ENCODE measurements at regions not wholly inside any gene's neighbourhood (a gene's known extent, or its start where the extent isn't known, plus 50 kb on each side); places are given as distances from the start of the nearest gene placed in this dataset.
A peak's percentile ranks its signal among the peaks of the same experiment; 100 is the strongest.

- no peak overlapping the region for H3K4me3 Mint-ChIP-seq
- no peaks in the 10 kb centered on the region for H3K36me3 Mint-ChIP-seq
- no peak for DNase-seq
- peak overlapping the region; percentile 38 for H3K27ac Mint-ChIP-seq
- peaks cover 0 to 2% of the 10 kb centered on the region in 2 donors for H3K9me3 Mint-ChIP-seq
- ATAC-seq (replicated peaks) = no peak
- peaks cover 12 to 23% of the 10 kb centered on the region in 2 donors for H3K4me1 Mint-ChIP-seq
- no peaks in the 10 kb centered on the region for H3K27me3 Mint-ChIP-seq
Measured at GRCh38 chr20:53878262-53879047, 191.9 kb downstream of the BCAS1 start.

GRCh38 chr20:53876956-53877355, 193.4 kb downstream of the BCAS1 start:
- Mint-ChIP-seq H3K4me3 (no peak overlapping the region), H3K4me1 (peaks cover 26 to 38% of the 10 kb centered on the region in 2 donors), H3K27ac (peak overlapping the region; percentile 45), H3K9me3 (no peaks in the 10 kb centered on the region), H3K36me3 (no peaks in the 10 kb centered on the region), H3K27me3 (no peaks in the 10 kb centered on the region)
- DNase-seq = no peak
- no peak for ATAC-seq (replicated peaks)

GRCh38 chr20:53876470-53876869, 193.9 kb downstream of the BCAS1 start:
- no peak for ATAC-seq (replicated peaks)
- H3K36me3 Mint-ChIP-seq = no peaks in the 10 kb centered on the region
- H3K27me3 Mint-ChIP-seq = no peaks in the 10 kb centered on the region
- no peak for DNase-seq
- H3K4me3 Mint-ChIP-seq = no peak overlapping the region
- H3K9me3 Mint-ChIP-seq = no peaks in the 10 kb centered on the region
- H3K4me1 Mint-ChIP-seq = peaks cover 29 to 43% of the 10 kb centered on the region in 2 donors
- H3K27ac Mint-ChIP-seq = peak overlapping the region; percentile 25

DNA sequence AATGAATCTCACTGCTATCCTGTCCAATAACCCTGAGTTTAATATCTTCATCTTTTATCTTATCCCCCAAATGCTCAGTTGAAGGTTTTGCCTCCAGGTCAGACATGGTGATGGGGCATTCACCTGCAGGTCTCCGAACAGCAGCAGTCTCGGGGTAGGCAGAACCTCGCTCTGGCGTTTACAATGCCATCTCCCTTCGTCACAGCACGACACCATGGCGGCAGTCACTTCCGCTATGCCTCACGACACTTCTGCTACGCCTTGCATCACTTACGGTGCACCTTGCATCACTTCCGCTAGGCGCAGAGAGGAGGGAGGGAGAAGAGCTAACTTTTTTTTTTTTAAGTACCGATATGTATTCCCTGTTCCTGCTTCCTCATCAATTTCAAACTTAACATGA, 194.9 kb downstream of the BCAS1 start:
- DNase-seq (no peak), ATAC-seq (replicated peaks) (no peak)
- no peaks in the 10 kb centered on the region for H3K36me3 Mint-ChIP-seq
- H3K4me3 Mint-ChIP-seq = no peak overlapping the region
- H3K27me3 Mint-ChIP-seq = no peaks in the 10 kb centered on the region
- H3K4me1 Mint-ChIP-seq = peaks cover 30 to 45% of the 10 kb centered on the region in 2 donors
- H3K27ac Mint-ChIP-seq = no peak overlapping the region
- H3K9me3 Mint-ChIP-seq = no peaks in the 10 kb centered on the region

GRCh38 chr20:53874706-53875105, 195.7 kb downstream of the BCAS1 start:
- no peak overlapping the region for H3K27ac Mint-ChIP-seq
- no peaks in the 10 kb centered on the region for H3K36me3 Mint-ChIP-seq
- DNase-seq (no peak), ATAC-seq (replicated peaks) (no peak)
- no peaks in the 10 kb centered on the region for H3K27me3 Mint-ChIP-seq
- H3K4me3 Mint-ChIP-seq = no peak overlapping the region
- H3K9me3 Mint-ChIP-seq = no peaks in the 10 kb centered on the region
- peaks cover 25 to 43% of the 10 kb centered on the region in 2 donors for H3K4me1 Mint-ChIP-seq

DNA sequence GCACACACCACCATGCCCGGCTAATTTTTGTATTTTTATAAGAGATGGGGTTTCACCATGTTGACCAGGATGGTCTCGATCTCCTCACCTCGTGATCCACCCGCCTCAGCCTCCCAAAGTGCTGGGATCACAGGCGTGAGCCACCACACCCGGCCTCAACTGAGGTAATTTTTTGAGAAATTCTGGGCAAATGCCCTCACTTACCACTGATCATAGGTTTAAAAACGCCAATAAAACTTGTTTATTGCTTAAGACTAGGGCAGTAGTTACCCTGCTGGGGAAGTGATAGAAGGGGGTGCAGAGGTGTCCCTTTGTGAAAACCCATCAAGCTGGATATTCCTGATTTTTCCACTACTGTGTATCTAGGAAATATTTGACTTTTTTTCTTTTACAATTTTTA, 196.3 kb downstream of the BCAS1 start:
- no peak overlapping the region for H3K4me3 Mint-ChIP-seq
- DNase-seq = no peak
- H3K9me3 Mint-ChIP-seq = no peaks in the 10 kb centered on the region
- no peak for ATAC-seq (replicated peaks)
- no peaks in the 10 kb centered on the region for H3K27me3 Mint-ChIP-seq
- H3K4me1 Mint-ChIP-seq = peaks cover 28 to 43% of the 10 kb centered on the region in 2 donors
- no peak overlapping the region for H3K27ac Mint-ChIP-seq
- no peaks in the 10 kb centered on the region for H3K36me3 Mint-ChIP-seq

DNA sequence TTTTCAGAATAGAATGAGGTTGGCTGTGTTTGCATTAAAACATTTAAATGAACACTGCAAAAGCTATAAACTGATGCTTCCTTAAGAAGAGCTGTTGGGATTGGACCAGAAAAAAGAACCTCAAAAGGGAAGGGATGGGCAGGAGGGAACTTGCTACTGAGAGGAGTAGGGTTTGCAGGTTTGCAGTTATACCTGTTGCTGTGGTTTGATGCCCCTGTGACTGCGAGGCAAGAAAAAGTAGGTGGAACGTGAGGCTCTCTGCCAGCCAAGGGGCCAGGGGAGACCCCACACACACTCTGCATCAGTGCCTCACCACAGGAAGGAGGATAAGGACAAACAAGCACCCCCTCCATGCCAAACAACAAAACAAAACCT, 197.2 kb downstream of the BCAS1 start:
- Mint-ChIP-seq H3K9me3 (no peaks in the 10 kb centered on the region), H3K27me3 (no peaks in the 10 kb centered on the region), H3K27ac (peak overlapping the region; percentile 92), H3K4me1 (peaks cover 28 to 39% of the 10 kb centered on the region in 2 donors), H3K4me3 (peak overlapping the region; percentile 72 to 73), H3K36me3 (no peaks in the 10 kb centered on the region)
- ATAC-seq (replicated peaks) (peak in 1 of 2 donors; percentile 15), DNase-seq (no peak)

DNA sequence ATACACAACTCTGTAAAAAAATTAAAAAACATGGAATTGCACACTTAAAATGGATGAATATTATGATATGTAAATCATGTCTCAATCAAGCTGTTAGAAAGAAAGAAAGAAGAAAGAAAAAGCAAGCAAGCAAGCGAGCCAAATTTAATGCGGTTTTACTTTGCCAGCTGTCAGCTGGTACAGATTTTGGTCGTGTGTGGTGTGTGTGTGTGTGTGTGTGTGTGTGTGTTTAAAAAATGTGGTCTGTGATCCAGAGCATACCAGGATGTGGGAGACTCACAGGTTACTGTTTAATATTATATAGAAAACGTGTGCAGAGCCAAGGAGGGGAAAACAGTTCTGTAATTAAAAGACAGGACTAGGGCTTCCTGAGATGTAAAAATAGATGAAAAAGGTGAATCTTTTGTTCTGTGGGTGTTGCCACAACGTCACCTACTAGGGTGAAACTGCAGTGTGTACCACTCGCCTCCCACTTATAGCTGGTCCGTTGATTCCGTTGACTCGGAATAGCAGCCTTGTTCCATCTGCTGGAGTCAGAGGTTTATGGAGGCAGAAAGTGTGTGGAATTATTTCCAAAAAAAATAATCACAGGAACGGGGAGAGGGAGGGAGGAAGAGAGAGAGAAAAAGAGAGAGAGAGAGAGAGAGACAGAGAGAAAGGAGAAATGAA, 197.7 kb downstream of the BCAS1 start:
- Mint-ChIP-seq H3K36me3 (no peaks in the 10 kb centered on the region), H3K4me1 (peaks cover 31 to 42% of the 10 kb centered on the region in 2 donors), H3K9me3 (no peaks in the 10 kb centered on the region), H3K27ac (peak overlapping the region; percentile 92), H3K27me3 (no peaks in the 10 kb centered on the region), H3K4me3 (peak overlapping the region; percentile 72 to 73)
- peak; percentile 57 to 73 for ATAC-seq (replicated peaks)
- peak; percentile 33 for DNase-seq

GRCh38 chr20:53872081-53872541, 198.3 kb downstream of the BCAS1 start:
- DNase-seq (no peak), ATAC-seq (replicated peaks) (no peak)
- peak overlapping the region; percentile 72 to 73 for H3K4me3 Mint-ChIP-seq
- H3K36me3 Mint-ChIP-seq = no peaks in the 10 kb centered on the region
- peaks cover 36 to 48% of the 10 kb centered on the region in 2 donors for H3K4me1 Mint-ChIP-seq
- H3K27me3 Mint-ChIP-seq = no peaks in the 10 kb centered on the region
- H3K9me3 Mint-ChIP-seq = no peaks in the 10 kb centered on the region
- H3K27ac Mint-ChIP-seq = peak overlapping the region; percentile 92

DNA sequence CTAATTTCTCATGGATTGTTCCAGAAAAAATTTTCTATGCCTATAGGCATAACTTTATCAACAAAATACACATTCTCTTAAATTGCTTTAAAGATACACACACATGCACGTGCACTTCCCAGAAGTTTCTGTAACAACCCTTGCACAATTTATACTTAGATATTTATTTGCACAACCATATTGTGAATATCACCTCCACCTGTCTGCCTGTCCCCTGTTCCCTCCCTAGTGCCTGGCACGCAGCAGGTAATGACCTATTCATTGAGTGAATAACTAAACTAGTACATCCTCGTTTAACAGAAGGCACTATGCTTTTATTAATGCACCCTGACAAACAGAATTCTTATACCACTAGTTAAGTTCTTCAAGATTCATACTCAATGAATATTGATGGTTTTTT, 198.9 kb downstream of the BCAS1 start:
- no peak for ATAC-seq (replicated peaks)
- H3K9me3 Mint-ChIP-seq = no peaks in the 10 kb centered on the region
- no peak for DNase-seq
- no peak overlapping the region for H3K4me3 Mint-ChIP-seq
- peaks cover 41 to 54% of the 10 kb centered on the region in 2 donors for H3K4me1 Mint-ChIP-seq
- H3K36me3 Mint-ChIP-seq = no peaks in the 10 kb centered on the region
- H3K27me3 Mint-ChIP-seq = no peaks in the 10 kb centered on the region
- peak overlapping the region; percentile 42 for H3K27ac Mint-ChIP-seq

GRCh38 chr20:53870426-53871315, 199.7 kb downstream of the BCAS1 start:
- Mint-ChIP-seq H3K36me3 (no peaks in the 10 kb centered on the region), H3K9me3 (no peaks in the 10 kb centered on the region), H3K4me3 (no peak overlapping the region), H3K27ac (peak overlapping the region; percentile 25), H3K4me1 (peaks cover 47 to 62% of the 10 kb centered on the region in 2 donors), H3K27me3 (no peaks in the 10 kb centered on the region)
- ATAC-seq (replicated peaks) (no peak), DNase-seq (no peak)

DNA sequence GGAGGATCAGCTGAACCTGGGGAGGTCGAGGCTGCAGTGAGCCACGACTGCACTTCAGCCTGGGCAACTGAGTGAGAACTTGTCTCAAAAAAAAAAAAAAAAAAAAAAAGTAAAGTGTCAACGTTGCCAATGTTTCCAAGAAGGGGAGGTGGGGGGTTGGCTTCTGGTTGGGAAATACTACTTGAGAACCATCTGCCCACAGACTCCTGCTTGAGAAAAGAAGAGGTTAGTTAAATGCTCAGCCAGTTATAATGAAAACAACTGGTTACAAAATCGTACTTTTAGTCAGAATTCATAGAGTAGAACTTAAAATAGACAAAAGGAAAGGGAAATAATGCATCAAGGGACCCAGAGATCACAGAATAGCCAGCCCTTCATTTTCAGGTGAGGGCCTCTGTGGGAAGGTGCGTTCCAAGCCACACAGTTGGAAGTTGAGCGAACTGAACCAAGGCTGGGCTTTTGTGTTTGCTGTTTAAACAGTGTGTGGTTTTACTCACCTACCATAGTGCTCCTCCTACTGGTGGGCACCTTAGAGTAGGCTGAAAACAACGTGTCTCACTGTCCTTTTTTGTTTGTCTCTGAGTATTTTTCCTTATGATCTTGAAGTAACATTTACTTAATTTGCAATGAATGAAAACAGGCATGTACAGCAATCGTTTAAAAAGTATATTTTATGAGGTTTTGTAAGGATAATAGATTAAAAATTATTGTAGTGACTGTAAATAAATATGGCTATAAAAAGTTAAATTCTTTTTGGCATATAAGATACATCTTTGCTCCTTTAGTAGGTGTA, 200.7 kb downstream of the BCAS1 start:
- Mint-ChIP-seq H3K4me3 (peak overlapping the region; percentile 46 to 62), H3K27me3 (no peaks in the 10 kb centered on the region), H3K36me3 (no peaks in the 10 kb centered on the region), H3K27ac (peak overlapping the region; percentile 79), H3K9me3 (no peaks in the 10 kb centered on the region), H3K4me1 (peaks cover 52 to 72% of the 10 kb centered on the region in 2 donors)
- ATAC-seq (replicated peaks) (peak; percentile 83 to 86), DNase-seq (peak; percentile 59)

- H3K4me3 Mint-ChIP-seq = peak overlapping the region; percentile 20 to 59
Measured at GRCh38 chr20:53867741-53868351, 202.5 kb downstream of the BCAS1 start.

More at GRCh38 chr20:53867741-53868351, 202.5 kb downstream of the BCAS1 start:
- Mint-ChIP-seq H3K9me3 (no peaks in the 10 kb centered on the region), H3K27ac (peak overlapping the region; percentile 56), H3K36me3 (no peaks in the 10 kb centered on the region), H3K27me3 (no peaks in the 10 kb centered on the region), H3K4me1 (peaks cover 47 to 71% of the 10 kb centered on the region in 2 donors)
- DNase-seq (no peak), ATAC-seq (replicated peaks) (no peak)
